ENCODE measurements at regions not wholly inside any gene's neighbourhood (a gene's known extent, or its start where the extent isn't known, plus 50 kb on each side); places are given as distances from the start of the nearest gene placed in this dataset.
A peak's percentile ranks its signal among the peaks of the same experiment; 100 is the strongest.

- H3K4me3 ChIP-seq (ENCODE audit: low read depth, low read length): no peak overlapping the region
- DNase-seq (ENCODE audit: low read depth): no peak
- no peak for TF ChIP-seq CTCF (conservative IDR thresholded peaks at IDR 0.05; ENCODE audit: low read depth, low read length)
Measured at GRCh38 chr6:93120154-93120742, 299.1 kb downstream of the EPHA7 start.

DNA sequence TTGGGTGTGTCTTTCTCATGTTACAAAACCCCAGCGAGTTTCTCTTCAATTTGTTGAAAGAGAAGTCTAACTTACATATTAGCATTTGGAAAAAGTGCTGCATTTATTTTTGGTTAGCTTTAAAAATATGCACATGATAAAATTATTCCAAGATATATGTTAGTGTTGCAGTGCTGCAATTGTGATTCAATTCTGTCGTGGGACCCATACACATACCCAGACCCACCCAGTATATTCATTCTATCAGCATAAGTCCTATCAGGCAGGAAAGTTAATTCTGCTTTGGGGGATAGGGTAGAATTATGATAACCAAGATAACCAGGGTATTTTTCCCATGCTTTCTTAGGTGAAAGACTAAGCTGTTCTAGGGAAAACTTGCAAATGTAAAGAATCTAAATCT, 313.5 kb downstream of the EPHA7 start:
- no peak overlapping the region for H3K4me3 ChIP-seq (ENCODE audit: low read depth, low read length)
- no peak for TF ChIP-seq CTCF (conservative IDR thresholded peaks at IDR 0.05; ENCODE audit: low read depth, low read length)
- DNase-seq (ENCODE audit: low read depth): no peak

DNA sequence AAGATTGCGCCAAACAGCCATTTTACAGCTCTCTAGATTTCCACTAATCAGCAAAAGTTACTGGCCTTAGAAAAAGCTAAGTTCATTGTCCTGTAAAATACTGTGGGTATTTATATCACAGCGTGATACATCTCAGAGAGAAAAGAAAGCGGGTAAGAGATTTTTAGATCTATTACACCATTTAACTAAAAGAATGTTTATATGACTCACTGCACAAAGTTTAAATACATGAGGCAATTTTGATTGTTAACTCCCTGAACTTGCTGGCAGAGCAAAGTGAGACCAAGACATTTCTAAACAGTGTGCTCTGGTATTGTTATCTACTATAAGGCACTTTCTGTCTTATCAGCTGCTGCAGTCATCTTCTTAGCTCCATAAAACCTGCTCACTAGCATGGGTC, 314.3 kb downstream of the EPHA7 start:
- peak; percentile 18 for DNase-seq (ENCODE audit: low read depth)
- no peak for TF ChIP-seq CTCF (conservative IDR thresholded peaks at IDR 0.05; ENCODE audit: low read depth, low read length)
- no peak overlapping the region for H3K4me3 ChIP-seq (ENCODE audit: low read depth, low read length)

DNA sequence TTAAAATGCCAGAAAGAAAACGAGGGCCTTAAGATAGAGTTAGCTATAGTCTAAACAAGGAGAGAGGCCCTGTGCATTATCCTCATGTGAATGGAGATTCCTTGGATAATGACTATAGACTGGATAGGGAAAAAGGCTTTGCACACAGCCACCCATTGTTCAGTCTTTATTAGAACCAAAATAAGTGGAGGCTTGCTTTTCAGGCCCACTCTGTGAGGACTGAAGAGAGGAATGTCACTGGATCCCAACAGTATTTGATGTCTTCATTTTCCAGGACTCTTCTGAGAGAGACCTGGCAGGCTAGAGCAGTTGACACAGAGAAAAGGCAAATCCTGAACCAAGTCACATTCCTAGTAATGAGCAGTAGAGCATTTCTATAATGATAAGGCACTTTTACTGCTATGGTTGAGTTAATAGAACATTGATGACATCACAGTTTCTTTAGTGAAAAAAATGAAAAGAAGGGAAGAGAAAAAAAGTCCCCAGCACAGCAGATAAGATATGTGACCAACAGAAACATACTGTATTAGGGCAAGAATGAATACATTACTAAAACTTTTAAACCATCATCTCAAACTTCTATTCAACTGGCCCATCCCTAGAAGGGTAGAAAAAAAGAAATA, 315.1 kb downstream of the EPHA7 start:
- H3K4me3 ChIP-seq (ENCODE audit: low read depth, low read length): no peak overlapping the region
- TF ChIP-seq CTCF (conservative IDR thresholded peaks at IDR 0.05; ENCODE audit: low read depth, low read length): no peak
- no peak for DNase-seq (ENCODE audit: low read depth)

DNA sequence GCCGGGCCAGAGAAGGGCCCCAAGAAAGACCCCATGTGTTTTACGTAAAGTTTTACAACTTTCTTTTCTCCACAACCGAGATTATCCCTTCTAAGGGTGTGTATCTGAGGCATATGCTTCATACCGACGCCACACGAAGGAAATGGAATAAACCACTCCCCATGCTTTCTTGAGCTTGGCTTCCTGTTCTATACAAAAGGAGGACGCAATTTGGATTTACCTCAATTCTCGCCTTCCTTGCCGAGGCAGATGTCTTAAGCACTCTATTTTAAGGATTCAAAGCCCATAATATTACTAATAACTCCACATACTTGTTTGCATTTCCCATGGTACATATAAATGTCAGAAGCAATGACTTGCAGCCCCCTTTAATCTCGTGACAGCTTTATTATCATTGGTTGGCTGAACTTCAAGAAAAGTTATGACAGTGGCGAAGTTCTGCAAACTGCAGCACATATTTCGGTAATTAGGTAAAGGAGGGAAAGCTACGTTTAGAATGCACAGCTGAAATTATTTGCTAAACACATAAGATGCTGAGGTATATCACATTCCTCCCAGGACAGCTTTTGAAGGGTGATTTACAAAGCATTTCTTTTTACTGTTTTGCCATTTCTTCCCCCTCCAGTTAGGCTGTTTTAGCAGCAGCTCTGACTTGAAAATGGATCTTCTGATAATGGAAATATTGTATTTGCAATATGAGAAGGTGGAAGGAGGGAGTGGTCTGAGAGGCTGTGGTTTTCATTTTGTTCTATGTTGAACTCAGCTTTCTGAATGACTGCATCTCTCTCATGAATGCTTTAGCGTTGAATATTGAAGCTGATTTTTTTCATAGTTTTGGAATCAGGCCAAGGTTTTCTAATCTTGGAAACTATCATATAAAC, 330.5 kb downstream of the EPHA7 start:
- H3K4me3 ChIP-seq (ENCODE audit: low read depth, low read length): no peak overlapping the region
- no peak for TF ChIP-seq CTCF (conservative IDR thresholded peaks at IDR 0.05; ENCODE audit: low read depth, low read length)
- DNase-seq (ENCODE audit: low read depth): no peak

DNA sequence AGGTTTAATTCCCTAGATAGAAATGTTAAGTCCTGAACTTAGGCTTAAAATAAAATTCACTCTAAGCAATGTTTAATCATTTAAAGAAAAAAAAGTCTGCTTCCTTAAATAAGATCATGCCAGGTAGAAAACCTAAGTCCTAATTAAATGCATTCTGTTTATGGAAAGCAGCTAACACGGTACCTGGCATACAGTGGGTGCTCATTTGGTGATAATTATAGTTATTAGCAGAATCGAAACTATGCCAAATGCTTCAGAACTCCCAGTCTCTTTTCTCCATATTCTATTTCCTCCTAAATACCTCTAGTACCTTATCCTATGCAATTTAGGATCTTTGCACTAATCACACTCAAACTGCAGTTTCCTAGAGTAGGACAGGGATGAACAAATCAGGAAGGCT, 331.8 kb downstream of the EPHA7 start:
- no peak for TF ChIP-seq CTCF (conservative IDR thresholded peaks at IDR 0.05; ENCODE audit: low read depth, low read length)
- no peak overlapping the region for H3K4me3 ChIP-seq (ENCODE audit: low read depth, low read length)
- DNase-seq (ENCODE audit: low read depth): no peak

Data from epithelial cell of proximal tubule (primary cell).